ENCODE measurements at regions not wholly inside any gene's neighbourhood (a gene's known extent, or its start where the extent isn't known, plus 50 kb on each side); places are given as distances from the start of the nearest gene placed in this dataset.
"Not testable (repeated sequence)": the region's sequence is repeated elsewhere in the genome, so short reads cannot be mapped to it uniquely, and the experiment has no call there.

GRCh38 chr1:43108080-43108479 lies 64.0 kb downstream of the EBNA1BP2 start:
- DNase-seq = no peak

- DNase-seq = no peak
These were observed 64.4 kb downstream of the EBNA1BP2 start for GRCh38 chr1:43107664-43108063.

DNA sequence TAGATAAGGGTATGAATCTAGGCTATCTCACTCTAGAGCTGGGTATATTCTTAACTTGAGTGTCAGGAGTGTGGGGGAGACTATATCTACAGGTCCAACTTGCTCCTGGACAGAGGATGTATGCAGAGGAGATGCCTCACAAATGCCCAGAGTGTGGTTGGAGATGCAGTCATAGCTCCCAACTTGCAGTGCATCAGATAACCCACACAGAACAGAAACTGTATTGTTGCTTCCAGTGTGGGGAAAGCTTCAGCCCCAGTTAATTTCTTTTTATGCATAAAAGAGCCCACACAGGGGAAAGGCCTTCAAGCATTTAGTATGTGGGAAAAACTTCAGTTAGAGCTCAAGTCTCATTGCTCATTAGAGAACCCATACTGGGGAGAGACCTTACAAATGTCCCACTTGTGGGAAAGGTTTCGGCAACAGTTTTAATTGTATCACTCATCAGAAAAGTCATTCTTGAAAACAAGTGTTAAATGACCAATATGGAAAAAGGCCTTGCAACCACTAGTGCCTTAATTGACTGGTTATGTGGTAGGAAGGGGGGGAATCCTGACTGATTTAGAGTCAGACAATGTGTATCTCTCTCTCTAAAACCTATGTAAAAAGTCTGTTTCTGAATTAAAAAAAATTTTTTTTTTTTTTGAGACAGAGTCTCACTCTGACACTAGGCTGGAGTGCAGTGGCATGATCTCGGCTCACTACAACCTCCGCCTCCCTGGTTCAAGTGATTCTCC lies 67.9 kb downstream of the EBNA1BP2 start:
- DNase-seq = no peak

DNA sequence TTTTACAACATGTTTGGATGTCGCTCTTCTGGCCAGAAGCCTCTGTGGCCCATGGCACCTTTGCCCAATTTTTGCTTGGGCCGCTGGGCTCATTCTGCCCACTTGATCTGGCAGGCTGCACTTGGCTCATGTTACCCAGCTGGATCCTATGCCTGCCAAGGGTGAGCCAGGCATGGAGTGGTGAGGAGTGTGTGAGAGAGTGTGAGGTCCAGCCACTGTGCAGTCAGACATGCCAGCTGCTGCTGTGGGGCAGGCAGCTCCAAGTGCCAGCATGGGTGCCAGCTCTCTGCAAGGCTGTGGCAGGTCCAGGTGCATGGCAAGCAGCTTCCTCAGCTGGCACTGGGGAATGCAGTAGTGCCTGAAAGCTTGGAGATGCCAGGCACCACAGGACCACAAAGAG lies 71.0 kb downstream of the EBNA1BP2 start:
- no peak for DNase-seq

DNA sequence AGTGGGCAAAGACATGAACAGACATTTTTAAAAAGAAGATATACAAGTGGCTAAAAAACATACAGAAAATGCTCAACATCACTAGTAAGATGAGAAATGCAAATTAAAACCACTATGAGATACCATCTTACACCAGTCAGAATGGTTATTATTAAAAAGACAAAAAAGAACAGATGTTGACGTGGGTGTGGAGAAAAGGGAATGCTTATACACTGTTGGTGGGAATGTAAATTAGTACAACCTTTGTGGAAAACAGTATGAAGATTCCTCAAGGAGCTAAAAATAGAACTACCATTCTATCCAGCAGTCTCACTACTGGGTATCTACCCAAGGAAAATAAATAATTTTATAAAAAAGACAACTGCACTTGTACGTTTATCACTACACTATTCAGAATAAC lies 73.9 kb downstream of the EBNA1BP2 start:
- DNase-seq = no peak

DNA sequence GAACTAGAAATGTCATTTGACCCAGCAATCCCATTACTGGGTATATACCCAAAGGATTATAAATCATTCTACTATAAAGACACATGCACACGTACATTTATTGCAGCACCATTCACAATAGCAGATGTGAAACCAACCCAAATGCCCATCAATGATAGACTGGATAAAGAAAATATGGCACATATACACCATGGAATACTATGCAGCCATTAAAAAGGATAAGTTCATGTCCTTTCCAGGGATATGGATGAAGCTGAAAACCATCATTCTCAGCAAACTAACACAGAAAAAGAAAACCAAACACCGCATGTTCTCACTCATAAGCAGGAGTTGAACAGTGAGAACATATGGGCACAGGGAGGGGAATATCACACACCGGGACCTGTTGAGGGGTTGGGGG lies 75.6 kb downstream of the EBNA1BP2 start:
- DNase-seq = not testable (repeated sequence)

- DNase-seq = not testable (repeated sequence)
These were observed 81.3 kb downstream of the EBNA1BP2 start for GRCh38 chr1:43090812-43091211.

DNA sequence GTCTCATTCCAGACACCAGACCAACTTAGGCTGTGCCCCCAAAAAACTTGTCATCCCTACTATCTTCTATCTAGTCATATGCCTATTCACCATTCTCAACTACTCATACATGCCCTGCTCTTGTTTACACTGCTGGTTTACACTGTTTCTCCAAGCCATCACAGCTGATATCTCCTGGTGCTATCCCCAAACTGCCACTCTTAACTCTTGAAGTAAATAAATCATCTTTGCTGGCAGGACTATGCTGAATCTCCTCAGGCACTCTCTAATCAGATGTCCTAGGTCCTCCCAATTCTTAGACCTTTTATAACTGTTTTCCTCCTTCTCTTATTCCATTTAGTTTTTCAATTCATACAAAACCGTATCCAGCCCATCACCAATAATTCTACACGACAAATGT lies 81.9 kb downstream of the EBNA1BP2 start:
- not testable (repeated sequence) for DNase-seq

GRCh38 chr1:43083375-43083891 lies 88.7 kb downstream of the EBNA1BP2 start:
- no peak for DNase-seq

DNA sequence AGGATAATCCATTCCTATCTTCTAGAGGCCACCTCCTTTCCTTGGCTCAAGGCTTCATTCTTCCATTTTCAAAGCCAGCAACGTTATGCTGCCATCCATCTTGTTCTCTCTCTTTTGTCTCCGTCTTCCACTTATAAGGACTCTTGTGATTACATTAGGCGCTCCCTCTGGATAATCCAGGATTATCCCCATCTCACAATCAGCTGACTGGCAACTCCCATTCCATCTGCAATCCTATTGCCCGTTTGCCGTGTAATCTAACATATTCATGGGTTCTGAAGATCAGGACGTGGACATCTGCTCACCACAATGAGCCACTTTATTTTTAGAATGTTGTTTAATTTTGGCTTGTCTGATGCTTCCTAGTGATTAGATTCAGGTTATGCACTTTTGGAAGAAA lies 89.3 kb downstream of the EBNA1BP2 start:
- no peak for DNase-seq

- DNase-seq = no peak
These were observed 94.8 kb downstream of the EBNA1BP2 start for GRCh38 chr1:43077273-43077672.

GRCh38 chr1:43074709-43075108 lies 97.4 kb downstream of the EBNA1BP2 start:
- no peak for DNase-seq

- DNase-seq = peak; percentile 83
These were observed 97.8 kb downstream of the EBNA1BP2 start for GRCh38 chr1:43074244-43074643.

- DNase-seq = peak; percentile 100
These were observed 98.4 kb downstream of the EBNA1BP2 start for GRCh38 chr1:43073490-43074230.

- DNase-seq = no peak
These were observed 99.8 kb downstream of the EBNA1BP2 start for GRCh38 chr1:43072314-43072713.

DNA sequence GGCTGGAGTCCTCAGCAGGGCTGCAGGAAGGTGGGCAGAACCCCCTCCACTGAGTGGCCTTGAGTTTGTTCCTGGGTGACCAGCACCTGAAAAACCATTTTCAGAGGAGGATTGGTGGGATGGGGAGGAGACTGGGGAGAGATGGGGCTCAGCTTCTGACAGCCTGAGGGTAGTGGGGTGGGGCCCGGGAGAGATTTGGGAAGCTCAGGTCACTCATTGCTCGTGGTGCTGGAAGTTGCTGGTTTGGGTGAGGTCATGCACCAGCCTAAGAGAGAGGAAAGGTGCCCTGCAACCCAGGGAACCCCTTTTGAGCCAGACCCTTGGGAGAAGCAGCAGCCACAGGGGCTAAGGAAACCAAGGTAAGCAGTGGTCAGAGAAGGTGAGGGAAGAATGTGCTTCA lies 100.8 kb downstream of the EBNA1BP2 start:
- DNase-seq = no peak

- DNase-seq = no peak
These were observed 102.5 kb downstream of the EBNA1BP2 start for GRCh38 chr1:43069461-43070050.

DNA sequence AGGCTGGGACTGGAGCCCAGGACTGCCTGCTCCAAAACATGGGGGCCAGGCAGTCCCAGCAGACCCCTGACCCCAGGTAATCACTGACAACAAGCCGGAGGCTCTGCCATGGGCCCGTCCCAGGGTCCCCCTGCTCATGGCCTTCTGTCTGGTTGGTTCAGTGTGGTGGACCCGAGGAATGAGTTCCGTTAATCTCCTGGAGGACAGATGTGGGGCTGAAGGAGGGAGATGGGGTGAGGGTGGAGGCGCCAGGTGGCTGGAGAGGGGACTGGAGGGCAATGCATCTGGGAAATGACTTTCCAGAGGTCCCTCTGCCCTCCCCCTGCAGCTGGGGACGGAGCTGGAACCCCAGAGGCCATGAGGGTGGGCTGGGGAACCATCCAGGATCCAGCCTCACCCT lies 103.2 kb downstream of the EBNA1BP2 start:
- DNase-seq = no peak

- DNase-seq = no peak
These were observed 103.9 kb downstream of the EBNA1BP2 start for GRCh38 chr1:43067977-43068751.

DNA sequence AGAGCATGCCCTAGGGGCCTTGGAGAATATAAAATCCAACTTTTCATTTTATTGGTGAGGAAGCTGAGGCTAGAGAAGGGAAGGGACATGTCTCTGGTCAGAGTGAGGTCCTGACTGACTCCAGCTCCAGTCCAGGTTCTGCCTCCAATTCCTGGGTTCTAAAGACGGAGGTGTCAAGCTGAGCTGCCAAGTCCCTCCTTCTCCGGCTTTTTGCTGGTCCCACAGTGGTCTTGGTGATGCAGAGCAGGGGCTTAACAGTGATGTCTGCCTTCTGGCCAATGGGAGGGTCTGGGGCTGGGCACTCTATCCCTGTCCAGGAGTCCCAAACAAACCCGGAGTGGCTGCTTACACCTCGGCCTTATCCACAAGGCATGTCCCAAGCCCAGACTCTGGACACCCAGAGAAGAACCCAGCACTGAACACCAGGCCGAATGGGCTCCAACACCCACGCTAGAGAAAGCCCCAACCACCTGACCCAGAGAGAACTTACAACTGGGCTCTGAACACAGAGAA lies 104.8 kb downstream of the EBNA1BP2 start:
- DNase-seq = no peak

DNA sequence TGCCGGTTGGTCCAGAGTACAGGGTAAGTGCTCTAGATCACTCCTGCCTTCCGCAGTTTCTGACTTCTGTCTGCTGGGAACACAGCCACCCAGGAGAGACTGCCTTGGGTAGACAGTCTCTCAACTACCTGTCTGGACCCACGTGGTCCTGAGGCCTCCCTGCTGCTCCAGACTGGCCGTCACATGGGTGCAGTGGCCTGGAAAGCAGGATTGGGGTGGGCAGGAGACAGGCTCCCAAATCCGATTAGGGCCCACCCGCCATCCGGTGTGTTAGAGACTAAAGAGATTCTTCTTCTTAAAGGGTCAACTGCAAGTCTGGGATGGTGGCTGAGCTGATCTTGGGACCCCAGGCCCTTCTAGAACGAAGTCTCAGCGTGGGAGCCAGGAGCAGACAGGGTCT lies 105.5 kb downstream of the EBNA1BP2 start:
- DNase-seq = no peak

GRCh38 chr1:43065616-43066399 lies 106.3 kb downstream of the EBNA1BP2 start:
- DNase-seq = no peak

All from NCI-H748 treated with DMSO at 0.1 percent for 48 hours (cell line).